Hepatocyte (in vitro differentiated cells): ENCODE measurements at regions not wholly inside any gene's neighbourhood (a gene's known extent, or its start where the extent isn't known, plus 50 kb on each side); places are given as distances from the start of the nearest gene placed in this dataset.

ENCODE experiments used
- DNase-seq: peaks from one replicate; pipeline ENCODE4 v3.0.0-alpha.2; 2016; ENCODE audit warnings: low spot score
- H2AFZ ChIP-seq: fragments of 200-600 bp; sonication (generic); 2 replicates; pipeline ENCODE4 v1.6.0; 2016; ENCODE audit warnings: antibody characterized with exemption, mild to moderate bottlenecking
- H3K27ac ChIP-seq: fragments of 200-600 bp; sonication (generic); 2 replicates; pipeline ENCODE4 v1.5.1; 2016; ENCODE audit warnings: mild to moderate bottlenecking
- H3K27me3 ChIP-seq: fragments of 200-600 bp; sonication (generic); 2 replicates; pipeline ENCODE4 v1.6.1; 2016
- H3K36me3 ChIP-seq: fragments of 200-600 bp; sonication (generic); replicated peaks from 2 replicates; pipeline ENCODE4 v1.5.1; 2016; ENCODE audit warnings: low read depth; ENCODE audit not compliant: insufficient read depth
- H3K4me1 ChIP-seq: fragments of 200-600 bp; sonication (generic); 2 replicates; pipeline ENCODE4 v1.5.1; 2016; ENCODE audit warnings: mild to moderate bottlenecking, moderate library complexity; ENCODE audit not compliant: insufficient read depth
- H3K4me2 ChIP-seq: fragments of 200-600 bp; sonication (generic); 2 replicates; pipeline ENCODE4 v1.6.0; 2016
- H3K4me3 ChIP-seq: fragments of 200-600 bp; sonication (generic); 2 replicates; pipeline ENCODE4 v1.5.1; 2016; ENCODE audit warnings: mild to moderate bottlenecking
- H3K79me2 ChIP-seq: fragments of 200-600 bp; sonication (generic); 2 replicates; pipeline ENCODE4 v1.6.0; 2017; ENCODE audit warnings: mild to moderate bottlenecking
- H3K9me2 ChIP-seq: fragments of 200-600 bp; sonication (generic); replicated peaks from 2 replicates; pipeline ENCODE4 v1.6.0; 2017; ENCODE audit warnings: mild to moderate bottlenecking; ENCODE audit not compliant: insufficient read depth
- H3K9me3 ChIP-seq: fragments of 200-600 bp; sonication (generic); 2 replicates; pipeline ENCODE4 v1.5.1; 2016; ENCODE audit warnings: low read depth, mild to moderate bottlenecking
- H4K20me1 ChIP-seq: fragments of 200-600 bp; sonication (generic); 2 replicates; pipeline ENCODE4 v1.6.0; 2016; ENCODE audit warnings: mild to moderate bottlenecking; ENCODE audit not compliant: insufficient read depth, poor library complexity, severe bottlenecking
- EZH2 ChIP-seq: fragments of 200-600 bp; sonication (generic); IDR thresholded peaks from 2 replicates; pipeline ENCODE4 v1.6.1; 2016; ENCODE audit warnings: antibody characterized with exemption, mild to moderate bottlenecking, borderline replicate concordance
- EZH2phosphoT487 ChIP-seq: fragments of 200-600 bp; sonication (generic); IDR thresholded peaks from one replicate; pipeline ENCODE4 v1.6.1; 2018; ENCODE audit warnings: antibody characterized with exemption, mild to moderate bottlenecking, low read depth, moderate library complexity; ENCODE audit not compliant: unreplicated experiment, severe bottlenecking
- WGBS: methylation state at CpG from one replicate; pipeline ENCODE4 v1.1.6; 2016; ENCODE audit warnings: low lambda C conversion rate; ENCODE audit errors: missing lambda C conversion rate; 5-methylcytosine and 5-hydroxymethylcytosine counted together
- TF ChIP-seq, protein P1 (sequence below): fragments of 200-600 bp; sonication (generic); IDR thresholded peaks from 2 replicates; pipeline ENCODE4 v1.5.1; 2016; ENCODE audit warnings: antibody characterized with exemption, mild to moderate bottlenecking; ENCODE audit not compliant: poor library complexity

DNA sequence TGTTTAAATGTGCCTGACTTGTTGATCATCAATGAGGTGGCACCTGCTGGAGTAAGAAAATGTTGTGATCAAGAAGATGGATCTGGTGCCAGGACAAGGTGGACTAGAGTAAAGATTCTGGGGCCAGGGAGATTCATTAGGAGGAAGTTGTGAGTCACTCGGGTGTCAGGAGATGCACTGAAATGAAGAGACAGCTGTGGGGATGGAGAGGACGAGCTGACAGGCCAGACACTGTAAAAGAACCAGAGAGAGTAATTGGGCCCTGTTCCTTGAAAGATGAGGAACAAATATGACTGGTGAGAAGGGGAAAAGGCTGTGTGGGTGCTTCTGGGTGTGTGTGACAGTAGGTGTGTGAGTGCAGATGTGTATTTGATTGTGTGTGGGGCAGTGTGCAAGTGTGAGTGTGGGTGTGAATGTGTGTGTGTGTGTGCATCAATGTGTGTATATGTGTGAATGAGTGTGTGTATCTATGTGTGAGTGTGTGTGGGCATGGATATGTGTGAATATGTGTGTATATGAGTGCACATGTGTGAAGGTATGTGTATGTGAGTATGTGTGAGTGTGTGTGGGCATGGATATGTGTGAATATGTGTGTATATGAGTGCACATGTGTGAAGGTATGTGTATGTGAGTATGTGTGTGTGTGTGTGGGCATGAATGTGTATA, 260.5 kb downstream of the RFC3 start:
- H2AFZ ChIP-seq = no peak overlapping the region
- H3K36me3 ChIP-seq = no peaks in the 10 kb centered on the region
- H3K79me2 ChIP-seq = no peaks in the 10 kb centered on the region
- H3K9me3 ChIP-seq = no peaks in the 10 kb centered on the region
- no peaks in the 10 kb centered on the region for H3K9me2 ChIP-seq
- no peak for DNase-seq
- no peak overlapping the region for H3K4me2 ChIP-seq
- TF ChIP-seq, protein P1, sequence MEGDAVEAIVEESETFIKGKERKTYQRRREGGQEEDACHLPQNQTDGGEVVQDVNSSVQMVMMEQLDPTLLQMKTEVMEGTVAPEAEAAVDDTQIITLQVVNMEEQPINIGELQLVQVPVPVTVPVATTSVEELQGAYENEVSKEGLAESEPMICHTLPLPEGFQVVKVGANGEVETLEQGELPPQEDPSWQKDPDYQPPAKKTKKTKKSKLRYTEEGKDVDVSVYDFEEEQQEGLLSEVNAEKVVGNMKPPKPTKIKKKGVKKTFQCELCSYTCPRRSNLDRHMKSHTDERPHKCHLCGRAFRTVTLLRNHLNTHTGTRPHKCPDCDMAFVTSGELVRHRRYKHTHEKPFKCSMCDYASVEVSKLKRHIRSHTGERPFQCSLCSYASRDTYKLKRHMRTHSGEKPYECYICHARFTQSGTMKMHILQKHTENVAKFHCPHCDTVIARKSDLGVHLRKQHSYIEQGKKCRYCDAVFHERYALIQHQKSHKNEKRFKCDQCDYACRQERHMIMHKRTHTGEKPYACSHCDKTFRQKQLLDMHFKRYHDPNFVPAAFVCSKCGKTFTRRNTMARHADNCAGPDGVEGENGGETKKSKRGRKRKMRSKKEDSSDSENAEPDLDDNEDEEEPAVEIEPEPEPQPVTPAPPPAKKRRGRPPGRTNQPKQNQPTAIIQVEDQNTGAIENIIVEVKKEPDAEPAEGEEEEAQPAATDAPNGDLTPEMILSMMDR = no peak
- TF ChIP-seq EZH2phosphoT487 = no peak
- no peak for TF ChIP-seq EZH2
- H3K27ac ChIP-seq = no peak overlapping the region
- no peaks in the 10 kb centered on the region for H3K27me3 ChIP-seq
- no peaks in the 10 kb centered on the region for H3K4me1 ChIP-seq
- no peak overlapping the region for H3K4me3 ChIP-seq
- WGBS = 67% methylated on average over 2 of the region's 2 CpGs
- no peaks in the 10 kb centered on the region for H4K20me1 ChIP-seq

DNA sequence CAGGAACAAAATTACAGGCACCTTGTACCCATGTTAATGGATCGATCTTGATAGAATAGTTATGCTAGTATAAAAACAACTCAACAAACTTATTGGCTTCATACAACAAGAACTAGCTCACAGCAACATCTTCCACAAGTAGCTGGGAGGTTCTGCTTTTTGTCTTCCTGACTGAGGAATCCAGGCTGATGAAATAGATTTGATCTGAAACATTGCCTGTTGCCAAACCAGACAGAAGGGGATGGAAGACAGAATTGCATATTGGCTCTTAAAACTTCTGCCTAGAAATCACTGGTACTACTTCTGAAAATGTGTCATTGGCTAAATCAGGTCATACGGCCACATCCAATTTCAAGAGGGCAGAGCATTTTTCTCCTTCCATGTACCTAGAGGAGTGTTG, 267.3 kb downstream of the RFC3 start:
- Histone ChIP-seq H3K9me2 (no peaks in the 10 kb centered on the region), H3K36me3 (no peaks in the 10 kb centered on the region), H3K4me1 (no peaks in the 10 kb centered on the region), H3K4me2 (no peak overlapping the region), H4K20me1 (no peaks in the 10 kb centered on the region), H2AFZ (no peak overlapping the region), H3K27ac (no peak overlapping the region), H3K79me2 (no peaks in the 10 kb centered on the region), H3K27me3 (no peaks in the 10 kb centered on the region), H3K9me3 (no peaks in the 10 kb centered on the region), H3K4me3 (no peak overlapping the region)
- no peak for DNase-seq
- TF ChIP-seq, protein P1 = no peak
- TF ChIP-seq EZH2phosphoT487 (no peak), EZH2 (no peak)
- 87% methylated on average over 2 of the region's 2 CpGs for WGBS

DNA sequence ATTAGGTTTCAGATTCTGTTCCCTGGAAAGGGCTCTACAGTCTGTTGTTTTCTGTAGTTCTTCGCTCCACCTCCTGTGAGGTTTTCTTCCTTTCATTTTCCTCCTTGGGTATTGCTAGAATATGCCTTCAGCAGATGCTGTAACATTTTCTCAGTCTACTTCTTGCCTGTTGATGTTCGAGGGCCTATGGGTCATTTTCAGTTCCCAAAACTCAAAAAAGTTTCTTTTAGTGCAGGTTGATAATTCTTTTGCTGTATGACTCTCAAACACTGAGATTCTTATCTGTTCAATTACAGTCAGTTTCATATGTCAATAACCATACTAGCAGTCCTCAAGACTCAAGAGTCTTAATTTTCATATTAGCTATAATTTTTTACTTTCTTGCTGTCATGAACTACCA, 268.3 kb downstream of the RFC3 start:
- H3K27me3 ChIP-seq = no peaks in the 10 kb centered on the region
- H4K20me1 ChIP-seq = no peaks in the 10 kb centered on the region
- no peaks in the 10 kb centered on the region for H3K9me3 ChIP-seq
- no peak overlapping the region for H3K27ac ChIP-seq
- H3K36me3 ChIP-seq = no peaks in the 10 kb centered on the region
- DNase-seq = no peak
- no peaks in the 10 kb centered on the region for H3K79me2 ChIP-seq
- no peak overlapping the region for H2AFZ ChIP-seq
- no peaks in the 10 kb centered on the region for H3K9me2 ChIP-seq
- H3K4me2 ChIP-seq = no peak overlapping the region
- TF ChIP-seq EZH2phosphoT487 (no peak), EZH2 (no peak)
- TF ChIP-seq, protein P1 = no peak
- H3K4me1 ChIP-seq = no peaks in the 10 kb centered on the region
- WGBS = 86% methylated on average over 2 of the region's 2 CpGs
- no peak overlapping the region for H3K4me3 ChIP-seq
